H9 (cell line): ENCODE measurements at regions not wholly inside any gene's neighbourhood (a gene's known extent, or its start where the extent isn't known, plus 50 kb on each side); places are given as distances from the start of the nearest gene placed in this dataset.
A peak's percentile ranks its signal among the peaks of the same experiment; 100 is the strongest.

Experiments
- DNase-seq: peaks from one replicate; pipeline ENCODE4 v3.0.0-alpha.2; 2017
- H2AFZ ChIP-seq: one replicate; pipeline ENCODE4 v1.6.1; 2013; ENCODE audit warnings: mild to moderate bottlenecking, low read length, control low read depth, moderate library complexity
- H2AK5ac ChIP-seq: 2 replicates; pipeline ENCODE4 v1.6.1; 2013; ENCODE audit warnings: low read length, control low read depth, mixed read lengths; ENCODE audit not compliant: insufficient read length
- H2BK120ac ChIP-seq: one replicate; pipeline ENCODE4 v1.6.1; 2013; ENCODE audit warnings: low read depth, mild to moderate bottlenecking, low read length, control low read depth, inconsistent platforms; ENCODE audit not compliant: poor library complexity, severe bottlenecking
- H2BK12ac ChIP-seq: 2 replicates; pipeline ENCODE4 v1.6.1; 2013; ENCODE audit warnings: low read length, control low read depth, mixed read lengths, low read depth; ENCODE audit not compliant: insufficient read length
- H2BK15ac ChIP-seq: 2 replicates; pipeline ENCODE4 v1.6.1; 2013; ENCODE audit warnings: low read depth, low read length, control low read depth
- H2BK20ac ChIP-seq: one replicate; pipeline ENCODE4 v1.6.1; 2013; ENCODE audit warnings: low read depth, mild to moderate bottlenecking, low read length, control low read depth, inconsistent platforms; ENCODE audit not compliant: poor library complexity, severe bottlenecking
- H2BK5ac ChIP-seq: 2 replicates; pipeline ENCODE4 v1.6.1; 2013; ENCODE audit warnings: low read length, control low read depth, mixed read lengths; ENCODE audit not compliant: insufficient read length
- H3K14ac ChIP-seq: 2 replicates; pipeline ENCODE4 v1.6.1; 2013; ENCODE audit warnings: low read length, control low read depth; ENCODE audit not compliant: insufficient read depth
- H3K18ac ChIP-seq: 2 replicates; pipeline ENCODE4 v1.6.1; 2013; ENCODE audit warnings: low read depth, mild to moderate bottlenecking, mixed read lengths, low read length, control low read depth; ENCODE audit not compliant: insufficient read length
- H3K23ac ChIP-seq: 2 replicates; pipeline ENCODE4 v1.6.1; 2013; ENCODE audit warnings: low read length, control low read depth, mixed read lengths, low read depth; ENCODE audit not compliant: insufficient read length
- H3K23me2 ChIP-seq: 2 replicates; pipeline ENCODE4 v1.6.1; 2013; ENCODE audit warnings: low read depth, mild to moderate bottlenecking, mixed read lengths, low read length, control low read depth; ENCODE audit not compliant: insufficient read length, poor library complexity, severe bottlenecking
- H3K27ac ChIP-seq: 2 replicates; pipeline ENCODE4 v1.5.1; 2013; ENCODE audit warnings: low read length, control low read depth, mixed read lengths, low read depth; ENCODE audit not compliant: insufficient read length
- H3K27me3 ChIP-seq: 2 replicates; pipeline ENCODE4 v1.6.1; 2013; ENCODE audit warnings: low read length, control low read depth, inconsistent platforms; ENCODE audit not compliant: insufficient read depth
- H3K4ac ChIP-seq: 2 replicates; pipeline ENCODE4 v1.6.1; 2013; ENCODE audit warnings: low read depth, mild to moderate bottlenecking, control low read depth, inconsistent platforms, low read length, moderate library complexity
- H3K4me1 ChIP-seq: 2 replicates; pipeline ENCODE4 v1.6.1; 2013; ENCODE audit warnings: low read length, control low read depth, inconsistent platforms; ENCODE audit not compliant: insufficient read depth
- H3K4me2 ChIP-seq: 2 replicates; pipeline ENCODE4 v1.6.1; 2013; ENCODE audit warnings: low read length, control low read depth, mixed read lengths; ENCODE audit not compliant: insufficient read length, insufficient read depth
- H3K56ac ChIP-seq: 2 replicates; pipeline ENCODE4 v1.6.1; 2013; ENCODE audit warnings: low read depth, mild to moderate bottlenecking, mixed read lengths, low read length, control low read depth; ENCODE audit not compliant: insufficient read length
- H3K79me1 ChIP-seq: 2 replicates; pipeline ENCODE4 v1.6.1; 2013; ENCODE audit warnings: low read depth, mild to moderate bottlenecking, moderate library complexity, low read length, control low read depth, inconsistent platforms; ENCODE audit not compliant: insufficient read depth, poor library complexity, severe bottlenecking
- H3K79me2 ChIP-seq: 2 replicates; pipeline ENCODE4 v1.6.1; 2013; ENCODE audit warnings: low read length, control low read depth, inconsistent platforms; ENCODE audit not compliant: insufficient read depth
- H3K9ac ChIP-seq: 2 replicates; pipeline ENCODE4 v1.6.1; 2013; ENCODE audit warnings: low read length, control low read depth, mixed read lengths; ENCODE audit not compliant: insufficient read length; ENCODE audit errors: extremely low read depth
- H3K9me3 ChIP-seq: one replicate; pipeline ENCODE4 v1.6.1; 2013; ENCODE audit warnings: low read depth, low read length, inconsistent platforms; ENCODE audit not compliant: control insufficient read depth
- H3T11ph ChIP-seq: one replicate; pipeline ENCODE4 v1.6.1; 2013; ENCODE audit warnings: mild to moderate bottlenecking, low read length, control low read depth, inconsistent platforms
- H4K20me1 ChIP-seq: one replicate; pipeline ENCODE4 v1.6.1; 2013; ENCODE audit not compliant: control insufficient read depth, insufficient read length, insufficient read depth
- H4K5ac ChIP-seq: 2 replicates; pipeline ENCODE4 v1.6.1; 2013; ENCODE audit warnings: low read depth, mild to moderate bottlenecking, mixed read lengths, low read length, control low read depth; ENCODE audit not compliant: insufficient read length
- H4K8ac ChIP-seq: replicated peaks from 2 replicates; pipeline ENCODE4 v1.6.1; 2013; ENCODE audit warnings: low read length, control low read depth, mixed read lengths, low read depth; ENCODE audit not compliant: insufficient read length
- H4K91ac ChIP-seq: 2 replicates; pipeline ENCODE4 v1.6.1; 2013; ENCODE audit warnings: low read depth, mild to moderate bottlenecking, moderate library complexity, mixed read lengths, low read length, control low read depth; ENCODE audit not compliant: insufficient read length
- H3K27ac Mint-ChIP-seq, 3 experiments: 2 replicates in 2 of 3; 3 replicates in 1 of 3; pipeline ENCODE4 v1.8.0; 2020 to 2021; ENCODE audit warnings: mixed read lengths in 3 of 3, mild to moderate bottlenecking in 1 of 3, moderate library complexity in 1 of 3
- H3K27me3 Mint-ChIP-seq: 2 replicates; pipeline ENCODE4 v1.8.0; 2021; ENCODE audit warnings: low read depth, mild to moderate bottlenecking, moderate library complexity, mixed read lengths
- H3K36me3 Mint-ChIP-seq, 3 experiments: 2 replicates in 2 of 3; 3 replicates in 1 of 3; pipeline ENCODE4 v1.8.0; 2020 to 2021; ENCODE audit warnings: low read depth in 3 of 3, mixed read lengths in 3 of 3; ENCODE audit not compliant: insufficient read depth in 1 of 3
- H3K4me1 Mint-ChIP-seq, 2 experiments: 2 replicates each; pipeline ENCODE4 v1.8.0; 2020; ENCODE audit warnings: mixed read lengths in 2 of 2
- H3K4me3 Mint-ChIP-seq, 2 experiments: 2 replicates in 1 of 2; 3 replicates in 1 of 2; pipeline ENCODE4 v1.8.0; 2020 to 2021; ENCODE audit warnings: mild to moderate bottlenecking in 2 of 2, mixed read lengths in 2 of 2, moderate library complexity in 1 of 2
- H3K9me3 Mint-ChIP-seq, 2 experiments: 2 replicates in 1 of 2; 3 replicates in 1 of 2; pipeline ENCODE4 v1.8.0; 2020; ENCODE audit warnings: mild to moderate bottlenecking in 2 of 2, mixed read lengths in 2 of 2, moderate library complexity in 1 of 2
- CTCF ChIP-seq: fragments of 200-600 bp; sonication (generic); conservative IDR thresholded peaks from 3 replicates; pipeline ENCODE4 v1.8.0; 2021; ENCODE audit warnings: antibody characterized with exemption, mild to moderate bottlenecking
- WGBS: extraction: QIAGEN DNeasy Blood & Tissue Kit; methylation state at CpG from one replicate; pipeline ENCODE4 v1.1.7; 2013; ENCODE audit warnings: missing lambda C conversion rate, low lambda C conversion rate, mixed read lengths; ENCODE audit not compliant: insufficient read length; ENCODE audit errors: extremely low coverage; 5-methylcytosine and 5-hydroxymethylcytosine counted together

- Histone ChIP-seq H3K79me2 (no peaks in the 10 kb centered on the region), H3K56ac (no peak overlapping the region), H3K9ac (no peak overlapping the region), H3K79me1 (no peaks in the 10 kb centered on the region), H3T11ph (no peak overlapping the region), H2BK12ac (no peak overlapping the region), H2AFZ (no peak overlapping the region), H4K20me1 (no peaks in the 10 kb centered on the region), H2AK5ac (no peak overlapping the region), H3K18ac (no peak overlapping the region), H3K14ac (no peak overlapping the region; the same call in 1 of the 2 replicates), H3K23ac (no peak overlapping the region), H4K8ac (no peak overlapping the region), H3K4me2 (no peak overlapping the region), H3K23me2 (peaks cover 5% of the 10 kb centered on the region), H2BK15ac (no peak overlapping the region), H3K4me1 (no peaks in the 10 kb centered on the region), H2BK5ac (no peak overlapping the region), H3K4ac (no peak overlapping the region), H3K27ac (no peak overlapping the region), H4K91ac (no peak overlapping the region), H2BK120ac (no peak overlapping the region), H2BK20ac (no peak overlapping the region), H4K5ac (no peak overlapping the region), H3K9me3 (no peaks in the 10 kb centered on the region), H3K27me3 (no peaks in the 10 kb centered on the region)
- Mint-ChIP-seq H3K27ac (no peak overlapping the region), H3K4me3 (no peak overlapping the region), H3K27me3 (peaks cover 6% of the 10 kb centered on the region), H3K4me1 (peaks cover 4 to 17% of the 10 kb centered on the region in 2 experiments; a peak in 3 of 4 replicates), H3K36me3 (peaks cover 0 to 19% (median 10%) of the 10 kb centered on the region in 3 experiments; a peak in 6 of 7 replicates), H3K9me3 (peaks cover 17 to 18% of the 10 kb centered on the region in 2 experiments)
- WGBS = no CpG with 5 or more reads among the region's 7 CpGs
- no peak for TF ChIP-seq CTCF
- peak; percentile 19 for DNase-seq
Observed at GRCh38 chr9:135326141-135326540, 153.4 kb upstream of the PPP1R26 start.
